ENCODE measurements at regions not wholly inside any gene's neighbourhood (a gene's known extent, or its start where the extent isn't known, plus 50 kb on each side); places are given as distances from the start of the nearest gene placed in this dataset.

DNA sequence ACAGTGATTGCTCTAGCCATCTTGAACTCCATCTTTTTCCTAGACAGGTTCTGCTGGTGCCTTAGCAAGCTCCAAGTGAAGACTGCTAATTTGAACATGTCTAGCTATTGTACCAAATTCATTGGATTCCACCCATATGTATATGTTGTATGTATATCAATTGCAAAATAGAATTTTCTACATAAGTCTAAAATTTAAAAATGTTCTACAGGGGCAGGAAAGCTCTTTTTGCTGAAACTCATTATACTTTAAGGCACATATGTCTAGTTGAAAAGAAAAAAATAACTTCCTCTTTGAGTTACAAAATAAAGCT, 845.3 kb downstream of the MCTP2 start:
- in situ Hi-C loops (cut with HindIII; ENCODE audit: extremely low pct_ligation_motif_present, low pct_unique_long_range_greater_than_20kb): no loop called here
- no TSS peak for BruUV-seq (replicated peaks)

More for the DNA sequence above, 845.3 kb downstream of the MCTP2 start:
- Histone ChIP-seq H3K9ac (ENCODE audit: insufficient read depth, low read depth, low read length) (no peak overlapping the region), H4K20me1 (ENCODE audit: insufficient read depth, low read length) (no peaks in the 10 kb centered on the region), H3K4me2 (ENCODE audit: low read depth, low read length) (no peak overlapping the region), H3K4me3 (replicated peaks in 1 of 3; ENCODE audit: insufficient read depth in 1 of 3, low read depth in 2 of 3, low read length in 3 of 3) (no peak overlapping the region), H2AFZ (ENCODE audit: low read length) (no peak overlapping the region), H3K4me1 (ENCODE audit: insufficient read depth, low read length) (no peaks in the 10 kb centered on the region), H3K79me2 (ENCODE audit: insufficient read depth, low read length) (no peaks in the 10 kb centered on the region), H3K27ac (ENCODE audit: extremely low read length, insufficient read depth, low read length) (no peak overlapping the region), H3K27me3 (ENCODE audit: control insufficient read depth in 1 of 2, insufficient read depth in 2 of 2, low read length in 2 of 2) (no peaks in the 10 kb centered on the region), H3K36me3 (replicated peaks in 1 of 2; ENCODE audit: control insufficient read depth in 1 of 2, insufficient read depth in 2 of 2, low read length in 2 of 2) (no peaks in the 10 kb centered on the region), H3K9me3 (ENCODE audit: low read length) (peaks cover 96% of the 10 kb centered on the region)
- CTCF ChIA-PET (ENCODE audit: low intra/inter-chr PET ratio, low total read pairs): no interaction called here
- intact Hi-C loops (cut with micrococcal nuclease; ENCODE audit: unreplicated experiment): no loop called here
- TF ChIP-seq ZNF431 (CRISPR knock-in tag; IDR thresholded peaks at IDR 0.05; ENCODE audit: borderline replicate concordance, low read depth): no peak
- TF ChIP-seq, protein P1, sequence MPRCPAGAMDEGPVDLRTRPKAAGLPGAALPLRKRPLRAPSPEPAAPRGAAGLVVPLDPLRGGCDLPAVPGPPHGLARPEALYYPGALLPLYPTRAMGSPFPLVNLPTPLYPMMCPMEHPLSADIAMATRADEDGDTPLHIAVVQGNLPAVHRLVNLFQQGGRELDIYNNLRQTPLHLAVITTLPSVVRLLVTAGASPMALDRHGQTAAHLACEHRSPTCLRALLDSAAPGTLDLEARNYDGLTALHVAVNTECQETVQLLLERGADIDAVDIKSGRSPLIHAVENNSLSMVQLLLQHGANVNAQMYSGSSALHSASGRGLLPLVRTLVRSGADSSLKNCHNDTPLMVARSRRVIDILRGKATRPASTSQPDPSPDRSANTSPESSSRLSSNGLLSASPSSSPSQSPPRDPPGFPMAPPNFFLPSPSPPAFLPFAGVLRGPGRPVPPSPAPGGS (CRISPR knock-in tag; IDR thresholded peaks at IDR 0.05): no peak
- TF ChIP-seq TSC22D2 (CRISPR knock-in tag; IDR thresholded peaks at IDR 0.05; ENCODE audit: borderline replicate concordance): no peak
- TF ChIP-seq ZNF713 (CRISPR knock-in tag; IDR thresholded peaks at IDR 0.05): no peak
- TF ChIP-seq RELA (CRISPR knock-in tag; IDR thresholded peaks at IDR 0.05): no peak
- no peak for TF ChIP-seq HOXA7 (CRISPR knock-in tag; IDR thresholded peaks at IDR 0.05)
- no peak for TF ChIP-seq SALL2 (CRISPR knock-in tag; IDR thresholded peaks at IDR 0.05)
- TF ChIP-seq, protein P2, sequence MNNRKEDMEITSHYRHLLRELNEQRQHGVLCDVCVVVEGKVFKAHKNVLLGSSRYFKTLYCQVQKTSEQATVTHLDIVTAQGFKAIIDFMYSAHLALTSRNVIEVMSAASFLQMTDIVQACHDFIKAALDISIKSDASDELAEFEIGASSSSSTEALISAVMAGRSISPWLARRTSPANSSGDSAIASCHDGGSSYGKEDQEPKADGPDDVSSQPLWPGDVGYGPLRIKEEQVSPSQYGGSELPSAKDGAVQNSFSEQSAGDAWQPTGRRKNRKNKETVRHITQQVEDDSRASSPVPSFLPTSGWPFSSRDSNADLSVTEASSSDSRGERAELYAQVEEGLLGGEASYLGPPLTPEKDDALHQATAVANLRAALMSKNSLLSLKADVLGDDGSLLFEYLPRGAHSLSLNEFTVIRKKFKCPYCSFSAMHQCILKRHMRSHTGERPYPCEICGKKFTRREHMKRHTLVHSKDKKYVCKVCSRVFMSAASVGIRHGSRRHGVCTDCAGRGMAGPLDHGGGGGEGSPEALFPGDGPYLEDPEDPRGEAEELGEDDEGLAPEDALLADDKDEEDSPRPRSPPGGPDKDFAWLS (CRISPR knock-in tag; IDR thresholded peaks at IDR 0.05; ENCODE audit: borderline replicate concordance): no peak
- TF ChIP-seq, protein P3, sequence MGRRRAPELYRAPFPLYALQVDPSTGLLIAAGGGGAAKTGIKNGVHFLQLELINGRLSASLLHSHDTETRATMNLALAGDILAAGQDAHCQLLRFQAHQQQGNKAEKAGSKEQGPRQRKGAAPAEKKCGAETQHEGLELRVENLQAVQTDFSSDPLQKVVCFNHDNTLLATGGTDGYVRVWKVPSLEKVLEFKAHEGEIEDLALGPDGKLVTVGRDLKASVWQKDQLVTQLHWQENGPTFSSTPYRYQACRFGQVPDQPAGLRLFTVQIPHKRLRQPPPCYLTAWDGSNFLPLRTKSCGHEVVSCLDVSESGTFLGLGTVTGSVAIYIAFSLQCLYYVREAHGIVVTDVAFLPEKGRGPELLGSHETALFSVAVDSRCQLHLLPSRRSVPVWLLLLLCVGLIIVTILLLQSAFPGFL (CRISPR knock-in tag; IDR thresholded peaks at IDR 0.05): no peak
- no peak for ATAC-seq
- POLR2A ChIA-PET: no interaction called here
- FAIRE-seq: no peak
- no peak for DNase-seq (ENCODE audit: low spot score)
